GM12878 (cell line): ENCODE measurements at regions not wholly inside any gene's neighbourhood (a gene's known extent, or its start where the extent isn't known, plus 50 kb on each side); places are given as distances from the start of the nearest gene placed in this dataset.

Experiments
- EZH2 ChIP-seq: IDR thresholded peaks from 2 replicates; pipeline ENCODE4 v1.6.1; 2012; ENCODE audit warnings: low read depth, mild to moderate bottlenecking, control low read depth, inconsistent platforms, low read length, borderline replicate concordance; ENCODE audit not compliant: control insufficient read depth
- TF ChIP-seq, protein P1 (sequence below), 3 experiments: IDR thresholded peaks in 2 of 3; conservative IDR thresholded peaks in 1 of 3; 2 replicates each; pipeline ENCODE4 v1.5.1; 2011; ENCODE audit warnings: low read depth in 3 of 3, low read length in 3 of 3, mild to moderate bottlenecking in 3 of 3, control low read depth in 2 of 3, moderate library complexity in 2 of 3, inconsistent platforms in 1 of 3, mixed read lengths in 1 of 3; ENCODE audit not compliant: control insufficient read depth in 2 of 3, insufficient read depth in 1 of 3; ENCODE audit errors: extremely low read depth in 1 of 3

DNA sequence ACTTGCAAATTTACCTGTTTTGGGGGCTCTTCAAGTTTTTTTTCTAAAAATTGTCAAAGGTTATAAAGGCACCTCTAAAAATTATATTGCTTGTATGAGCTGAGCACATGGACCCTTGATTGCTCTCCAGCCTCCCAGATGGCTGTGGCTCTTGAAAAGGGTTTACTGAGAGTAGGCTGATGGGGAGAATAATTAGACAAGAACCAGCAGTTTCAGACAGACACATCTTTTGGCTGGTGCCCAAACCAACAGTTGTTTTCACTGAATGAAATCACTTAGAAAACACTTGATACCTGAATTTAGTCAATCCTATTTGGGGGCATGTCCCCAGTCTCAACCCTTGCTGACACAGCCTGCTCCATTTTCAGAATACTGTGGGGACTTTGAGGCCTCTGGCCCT is 217.6 kb downstream of the KBTBD8 start:
- no peak for TF ChIP-seq EZH2
- TF ChIP-seq, protein P1, sequence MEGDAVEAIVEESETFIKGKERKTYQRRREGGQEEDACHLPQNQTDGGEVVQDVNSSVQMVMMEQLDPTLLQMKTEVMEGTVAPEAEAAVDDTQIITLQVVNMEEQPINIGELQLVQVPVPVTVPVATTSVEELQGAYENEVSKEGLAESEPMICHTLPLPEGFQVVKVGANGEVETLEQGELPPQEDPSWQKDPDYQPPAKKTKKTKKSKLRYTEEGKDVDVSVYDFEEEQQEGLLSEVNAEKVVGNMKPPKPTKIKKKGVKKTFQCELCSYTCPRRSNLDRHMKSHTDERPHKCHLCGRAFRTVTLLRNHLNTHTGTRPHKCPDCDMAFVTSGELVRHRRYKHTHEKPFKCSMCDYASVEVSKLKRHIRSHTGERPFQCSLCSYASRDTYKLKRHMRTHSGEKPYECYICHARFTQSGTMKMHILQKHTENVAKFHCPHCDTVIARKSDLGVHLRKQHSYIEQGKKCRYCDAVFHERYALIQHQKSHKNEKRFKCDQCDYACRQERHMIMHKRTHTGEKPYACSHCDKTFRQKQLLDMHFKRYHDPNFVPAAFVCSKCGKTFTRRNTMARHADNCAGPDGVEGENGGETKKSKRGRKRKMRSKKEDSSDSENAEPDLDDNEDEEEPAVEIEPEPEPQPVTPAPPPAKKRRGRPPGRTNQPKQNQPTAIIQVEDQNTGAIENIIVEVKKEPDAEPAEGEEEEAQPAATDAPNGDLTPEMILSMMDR (IDR thresholded peaks at IDR 0.05 in 2 of 3, conservative IDR thresholded peaks at IDR 0.05 in 1 of 3; ENCODE audit: control insufficient read depth in 2 of 3, extremely low read depth in 1 of 3, insufficient read depth in 1 of 3, low read depth in 3 of 3, low read length in 3 of 3) = no peak
